Upper lobe of left lung (tissue), 6 donors: ENCODE measurements at regions not wholly inside any gene's neighbourhood (a gene's known extent, or its start where the extent isn't known, plus 50 kb on each side); places are given as distances from the start of the nearest gene placed in this dataset.

ENCODE experiments used
- ATAC-seq, 2 donors: fragments of 200-7000 bp; cut with Tn5 transposase; one replicate each; pipeline ENCODE4 v1.9.1; 2022; ENCODE audit warnings: mild to moderate bottlenecking in 2 of 2, moderate library complexity in 2 of 2; ENCODE audit not compliant: low FRiP score in 2 of 2
- DNase-seq, 2 donors: peaks; one replicate each; pipeline ENCODE4 v3.0.0-alpha.2; 2019 to 2020
- H3K27ac ChIP-seq, 4 donors: fragments of 200-600 bp; sonication (generic); one replicate each; pipeline ENCODE4 v1.5.1; 2016 to 2019
- H3K27me3 ChIP-seq, 4 donors: fragments of 200-600 bp; sonication (generic); one replicate each; pipeline ENCODE4 v1.5.1; 2017 to 2019
- H3K36me3 ChIP-seq, 4 donors: fragments of 200-600 bp; sonication (generic); one replicate each; pipeline ENCODE4 v1.5.1; 2016 to 2019
- H3K4me1 ChIP-seq, 4 donors: fragments of 200-600 bp; sonication (generic); one replicate each; pipeline ENCODE4 v1.5.1; 2018 to 2019
- H3K4me3 ChIP-seq, 4 donors: fragments of 200-600 bp; sonication (generic); one replicate each; pipeline ENCODE4 v1.5.1; 2017 to 2019; ENCODE audit warnings: mild to moderate bottlenecking in 2 of 4, moderate library complexity in 1 of 4
- H3K9me3 ChIP-seq, 4 donors: fragments of 200-600 bp; sonication (generic); one replicate each; pipeline ENCODE4 v1.5.1; 2018 to 2019
- CTCF ChIP-seq, 6 experiments: fragments of 450-650 bp in 4 of 6; fragments of 200-600 bp in 2 of 6; sonication (generic) in 2 of 6; IDR thresholded peaks; one replicate each; pipeline ENCODE4 v1.5.1; 2016 to 2019; ENCODE audit warnings: antibody characterized with exemption in 6 of 6
- EP300 ChIP-seq, 4 donors: sonication (generic); formaldehyde crosslinking; IDR thresholded peaks; one replicate each; pipeline ENCODE4 v1.5.1; 2017; ENCODE audit warnings: antibody characterized with exemption in 4 of 4, control low read depth in 2 of 4
- POLR2A ChIP-seq, 4 donors: fragments of 450-650 bp; IDR thresholded peaks; one replicate each; pipeline ENCODE4 v1.5.1; 2016 to 2017; ENCODE audit warnings: antibody characterized with exemption in 4 of 4, mild to moderate bottlenecking in 2 of 4
- POLR2AphosphoS5 ChIP-seq, 2 donors: sonication (generic); formaldehyde crosslinking; IDR thresholded peaks; one replicate each; pipeline ENCODE4 v1.5.1; 2017; ENCODE audit warnings: antibody characterized with exemption in 2 of 2
- WGBS, 2 donors: methylation state at CpG; one replicate each; pipeline ENCODE4 v1.1.5; 2017 to 2018; 5-methylcytosine and 5-hydroxymethylcytosine counted together
- donor health status: DM: no; HTN: no; CAD: no; lungs with moderate emphysema.
- donor health status: DM: no; HTN: yes; CAD: no; lungs with severe emphysema.

GRCh38 chr1:235045034-235045690 lies 83.5 kb downstream of the TOMM20 start:
- TF ChIP-seq EP300 (IDR thresholded peaks at IDR 0.05): no peak
- no peak for TF ChIP-seq POLR2AphosphoS5 (IDR thresholded peaks at IDR 0.05)
- TF ChIP-seq POLR2A (IDR thresholded peaks at IDR 0.05): no peak
- no peak for TF ChIP-seq CTCF (IDR thresholded peaks at IDR 0.05)
- Histone ChIP-seq H3K27me3 (no peaks in the 10 kb centered on the region), H3K9me3 (no peaks in the 10 kb centered on the region), H3K27ac (no peak overlapping the region), H3K4me1 (peaks cover 8 to 21% (median 17%) of the 10 kb centered on the region in 4 donors), H3K4me3 (no peak overlapping the region), H3K36me3 (no peaks in the 10 kb centered on the region)
- WGBS, 2 donors: 81 to 85% methylated on average over 10 of the region's 10 CpGs
- ATAC-seq (no peak), DNase-seq (no peak)

- no peak for DNase-seq
- H3K27ac ChIP-seq: no peak overlapping the region
- TF ChIP-seq EP300 (IDR thresholded peaks at IDR 0.05) (no peak), POLR2AphosphoS5 (IDR thresholded peaks at IDR 0.05) (no peak)
- peaks cover 8 to 14% (median 12%) of the 10 kb centered on the region in 4 donors for H3K4me1 ChIP-seq
- no peaks in the 10 kb centered on the region for H3K27me3 ChIP-seq
- H3K36me3 ChIP-seq: no peaks in the 10 kb centered on the region
- H3K4me3 ChIP-seq: no peak overlapping the region
- no peak for ATAC-seq
- WGBS, 2 donors: 84 to 94% methylated on average over 3 of the region's 3 CpGs
- peaks cover 0 to 4% (median 0%) of the 10 kb centered on the region in 4 donors for H3K9me3 ChIP-seq
Observed at GRCh38 chr1:235043234-235043633, 85.4 kb downstream of the TOMM20 start.

- 93 to 96% methylated on average over 2 of the region's 2 CpGs for WGBS, 2 donors
- DNase-seq: no peak
- Histone ChIP-seq H3K36me3 (no peaks in the 10 kb centered on the region), H3K27me3 (no peaks in the 10 kb centered on the region), H3K9me3 (peaks cover 0 to 4% (median 0%) of the 10 kb centered on the region in 4 donors), H3K4me3 (no peak overlapping the region), H3K4me1 (no peaks in the 10 kb centered on the region), H3K27ac (no peak overlapping the region)
- no peak for TF ChIP-seq POLR2AphosphoS5 (IDR thresholded peaks at IDR 0.05)
- TF ChIP-seq CTCF (IDR thresholded peaks at IDR 0.05): no peak
- no peak for TF ChIP-seq EP300 (IDR thresholded peaks at IDR 0.05)
- no peak for TF ChIP-seq POLR2A (IDR thresholded peaks at IDR 0.05)
- ATAC-seq: no peak
Observed at GRCh38 chr1:235038701-235039100, 89.9 kb downstream of the TOMM20 start.

- ATAC-seq (no peak), DNase-seq (no peak)
- WGBS, 2 donors: 94 to 95% methylated on average over 2 of the region's 2 CpGs
- Histone ChIP-seq H3K4me3 (no peak overlapping the region), H3K9me3 (peaks cover 0 to 4% (median 0%) of the 10 kb centered on the region in 4 donors), H3K27me3 (no peaks in the 10 kb centered on the region), H3K36me3 (no peaks in the 10 kb centered on the region), H3K27ac (no peak overlapping the region), H3K4me1 (no peaks in the 10 kb centered on the region)
- no peak for TF ChIP-seq POLR2AphosphoS5 (IDR thresholded peaks at IDR 0.05)
- TF ChIP-seq EP300 (IDR thresholded peaks at IDR 0.05): no peak
- no peak for TF ChIP-seq CTCF (IDR thresholded peaks at IDR 0.05)
- no peak for TF ChIP-seq POLR2A (IDR thresholded peaks at IDR 0.05)
Observed at GRCh38 chr1:235035928-235036327, 92.7 kb downstream of the TOMM20 start.

- DNase-seq (no peak), ATAC-seq (no peak)
- Histone ChIP-seq H3K27me3 (no peaks in the 10 kb centered on the region), H3K4me1 (no peaks in the 10 kb centered on the region), H3K9me3 (no peaks in the 10 kb centered on the region), H3K27ac (no peak overlapping the region), H3K4me3 (no peak overlapping the region), H3K36me3 (no peaks in the 10 kb centered on the region)
- no peak for TF ChIP-seq POLR2A (IDR thresholded peaks at IDR 0.05)
- no peak for TF ChIP-seq CTCF (IDR thresholded peaks at IDR 0.05)
- no peak for TF ChIP-seq POLR2AphosphoS5 (IDR thresholded peaks at IDR 0.05)
- no peak for TF ChIP-seq EP300 (IDR thresholded peaks at IDR 0.05)
- WGBS, 2 donors: 84% methylated on average over 7 of the region's 7 CpGs
Observed at GRCh38 chr1:235030919-235031596, 97.6 kb downstream of the TOMM20 start.
